Esophagus squamous epithelium (tissue), 4 donors: ENCODE measurements at regions not wholly inside any gene's neighbourhood (a gene's known extent, or its start where the extent isn't known, plus 50 kb on each side); places are given as distances from the start of the nearest gene placed in this dataset.

ENCODE experiments used
- POLR2A ChIP-seq, 4 donors: fragments of 450-650 bp; IDR thresholded peaks; one replicate each; pipeline ENCODE4 v1.6.1; 2017; ENCODE audit warnings: antibody characterized with exemption in 4 of 4, mild to moderate bottlenecking in 4 of 4, moderate library complexity in 3 of 4
- TF ChIP-seq, protein P1 (sequence below), 6 experiments: fragments of 450-650 bp in 4 of 6; fragments of 200-600 bp in 2 of 6; sonication (generic) in 2 of 6; IDR thresholded peaks; one replicate each; pipeline ENCODE4 v1.5.1; 2016 to 2019; ENCODE audit warnings: antibody characterized with exemption in 6 of 6, mild to moderate bottlenecking in 4 of 6, moderate library complexity in 4 of 6

DNA sequence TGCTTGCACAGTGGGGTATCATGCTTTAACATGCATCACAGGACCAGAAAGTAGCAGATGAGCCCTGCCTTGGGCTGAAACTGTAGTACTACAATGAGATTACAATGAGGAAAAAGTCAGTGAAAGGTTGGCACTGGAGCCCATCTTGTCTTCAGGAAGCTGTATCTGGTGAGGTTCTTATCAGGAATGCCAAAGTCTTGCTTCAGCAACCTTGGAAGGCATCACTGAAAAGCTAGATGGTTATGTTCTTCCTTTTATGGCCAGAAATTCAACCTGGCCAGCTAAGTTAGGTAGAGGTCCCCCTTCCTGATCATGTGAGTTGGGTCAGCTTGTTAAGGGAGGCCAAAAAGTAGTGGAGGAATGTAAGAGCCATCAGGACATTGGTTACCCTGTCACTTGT lies 254.0 kb upstream of the FAT3 start:
- TF ChIP-seq POLR2A (IDR thresholded peaks at IDR 0.05) = no peak
- TF ChIP-seq, protein P1, sequence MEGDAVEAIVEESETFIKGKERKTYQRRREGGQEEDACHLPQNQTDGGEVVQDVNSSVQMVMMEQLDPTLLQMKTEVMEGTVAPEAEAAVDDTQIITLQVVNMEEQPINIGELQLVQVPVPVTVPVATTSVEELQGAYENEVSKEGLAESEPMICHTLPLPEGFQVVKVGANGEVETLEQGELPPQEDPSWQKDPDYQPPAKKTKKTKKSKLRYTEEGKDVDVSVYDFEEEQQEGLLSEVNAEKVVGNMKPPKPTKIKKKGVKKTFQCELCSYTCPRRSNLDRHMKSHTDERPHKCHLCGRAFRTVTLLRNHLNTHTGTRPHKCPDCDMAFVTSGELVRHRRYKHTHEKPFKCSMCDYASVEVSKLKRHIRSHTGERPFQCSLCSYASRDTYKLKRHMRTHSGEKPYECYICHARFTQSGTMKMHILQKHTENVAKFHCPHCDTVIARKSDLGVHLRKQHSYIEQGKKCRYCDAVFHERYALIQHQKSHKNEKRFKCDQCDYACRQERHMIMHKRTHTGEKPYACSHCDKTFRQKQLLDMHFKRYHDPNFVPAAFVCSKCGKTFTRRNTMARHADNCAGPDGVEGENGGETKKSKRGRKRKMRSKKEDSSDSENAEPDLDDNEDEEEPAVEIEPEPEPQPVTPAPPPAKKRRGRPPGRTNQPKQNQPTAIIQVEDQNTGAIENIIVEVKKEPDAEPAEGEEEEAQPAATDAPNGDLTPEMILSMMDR (IDR thresholded peaks at IDR 0.05) = no peak
